GM23338 (cell line): ENCODE measurements at regions not wholly inside any gene's neighbourhood (a gene's known extent, or its start where the extent isn't known, plus 50 kb on each side); places are given as distances from the start of the nearest gene placed in this dataset.

Experiments
- CREB1 ChIP-seq: fragments of 250-450 bp; sonication (Bioruptor Pico); IDR thresholded peaks from 2 replicates; pipeline ENCODE4 v1.5.0; 2020; ENCODE audit warnings: low read depth, mild to moderate bottlenecking, moderate library complexity
- EZH2 ChIP-seq: fragments of 200-600 bp; sonication (generic); IDR thresholded peaks from one replicate; pipeline ENCODE4 v1.8.0; 2017; ENCODE audit warnings: antibody characterized with exemption, mild to moderate bottlenecking, low read depth; ENCODE audit not compliant: unreplicated experiment
- POLR2AphosphoS5 ChIP-seq: IDR thresholded peaks from 2 replicates; pipeline ENCODE4 v1.6.1; 2016; ENCODE audit warnings: antibody characterized with exemption, low read depth
- TF ChIP-seq, protein P1 (sequence below), 2 experiments: fragments of 200-600 bp in 1 of 2; sonication (generic) in 1 of 2; conservative IDR thresholded peaks; 2 replicates each; pipeline versions ENCODE4 v1.5.1 to v1.6.1; 2016 to 2017; ENCODE audit warnings: antibody characterized with exemption in 2 of 2, low read depth in 2 of 2, mild to moderate bottlenecking in 2 of 2, moderate library complexity in 1 of 2
- TF ChIP-seq, protein P2 (sequence below): IDR thresholded peaks from one replicate; pipeline ENCODE4 v1.6.1; 2018; ENCODE audit warnings: antibody characterized with exemption; ENCODE audit not compliant: unreplicated experiment

DNA sequence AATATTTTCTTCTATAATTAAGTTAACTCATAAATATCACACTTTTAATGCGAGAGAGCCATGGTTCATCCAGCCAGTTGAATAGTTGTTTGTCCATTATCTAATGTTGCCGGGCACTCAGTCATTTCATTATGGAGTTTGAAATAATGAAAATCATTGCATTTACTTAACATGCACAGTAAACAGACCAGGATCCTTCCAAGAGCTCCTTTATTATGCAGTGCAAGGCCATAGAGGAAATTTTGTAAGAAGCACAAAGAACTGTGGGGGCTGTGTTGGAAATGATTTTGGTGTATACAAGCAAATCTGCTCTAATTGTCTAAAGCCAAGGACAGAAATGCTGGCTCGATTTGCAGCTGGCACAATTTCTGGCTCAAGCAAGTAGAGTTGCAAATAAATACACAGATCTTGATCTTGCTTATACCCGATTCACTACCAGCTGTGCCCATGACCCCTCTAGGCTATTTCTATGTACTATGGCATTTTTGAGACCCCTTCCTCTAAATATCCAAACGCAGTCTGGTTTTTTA is 400.3 kb upstream of the HNRNPA3 start:
- TF ChIP-seq, protein P1, sequence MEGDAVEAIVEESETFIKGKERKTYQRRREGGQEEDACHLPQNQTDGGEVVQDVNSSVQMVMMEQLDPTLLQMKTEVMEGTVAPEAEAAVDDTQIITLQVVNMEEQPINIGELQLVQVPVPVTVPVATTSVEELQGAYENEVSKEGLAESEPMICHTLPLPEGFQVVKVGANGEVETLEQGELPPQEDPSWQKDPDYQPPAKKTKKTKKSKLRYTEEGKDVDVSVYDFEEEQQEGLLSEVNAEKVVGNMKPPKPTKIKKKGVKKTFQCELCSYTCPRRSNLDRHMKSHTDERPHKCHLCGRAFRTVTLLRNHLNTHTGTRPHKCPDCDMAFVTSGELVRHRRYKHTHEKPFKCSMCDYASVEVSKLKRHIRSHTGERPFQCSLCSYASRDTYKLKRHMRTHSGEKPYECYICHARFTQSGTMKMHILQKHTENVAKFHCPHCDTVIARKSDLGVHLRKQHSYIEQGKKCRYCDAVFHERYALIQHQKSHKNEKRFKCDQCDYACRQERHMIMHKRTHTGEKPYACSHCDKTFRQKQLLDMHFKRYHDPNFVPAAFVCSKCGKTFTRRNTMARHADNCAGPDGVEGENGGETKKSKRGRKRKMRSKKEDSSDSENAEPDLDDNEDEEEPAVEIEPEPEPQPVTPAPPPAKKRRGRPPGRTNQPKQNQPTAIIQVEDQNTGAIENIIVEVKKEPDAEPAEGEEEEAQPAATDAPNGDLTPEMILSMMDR (conservative IDR thresholded peaks at IDR 0.05; ENCODE audit: low read depth in 2 of 2) = no peak
- TF ChIP-seq CREB1 (CRISPR knock-in tag) (no peak), EZH2 (no peak), POLR2AphosphoS5 (no peak)
- TF ChIP-seq, protein P2, sequence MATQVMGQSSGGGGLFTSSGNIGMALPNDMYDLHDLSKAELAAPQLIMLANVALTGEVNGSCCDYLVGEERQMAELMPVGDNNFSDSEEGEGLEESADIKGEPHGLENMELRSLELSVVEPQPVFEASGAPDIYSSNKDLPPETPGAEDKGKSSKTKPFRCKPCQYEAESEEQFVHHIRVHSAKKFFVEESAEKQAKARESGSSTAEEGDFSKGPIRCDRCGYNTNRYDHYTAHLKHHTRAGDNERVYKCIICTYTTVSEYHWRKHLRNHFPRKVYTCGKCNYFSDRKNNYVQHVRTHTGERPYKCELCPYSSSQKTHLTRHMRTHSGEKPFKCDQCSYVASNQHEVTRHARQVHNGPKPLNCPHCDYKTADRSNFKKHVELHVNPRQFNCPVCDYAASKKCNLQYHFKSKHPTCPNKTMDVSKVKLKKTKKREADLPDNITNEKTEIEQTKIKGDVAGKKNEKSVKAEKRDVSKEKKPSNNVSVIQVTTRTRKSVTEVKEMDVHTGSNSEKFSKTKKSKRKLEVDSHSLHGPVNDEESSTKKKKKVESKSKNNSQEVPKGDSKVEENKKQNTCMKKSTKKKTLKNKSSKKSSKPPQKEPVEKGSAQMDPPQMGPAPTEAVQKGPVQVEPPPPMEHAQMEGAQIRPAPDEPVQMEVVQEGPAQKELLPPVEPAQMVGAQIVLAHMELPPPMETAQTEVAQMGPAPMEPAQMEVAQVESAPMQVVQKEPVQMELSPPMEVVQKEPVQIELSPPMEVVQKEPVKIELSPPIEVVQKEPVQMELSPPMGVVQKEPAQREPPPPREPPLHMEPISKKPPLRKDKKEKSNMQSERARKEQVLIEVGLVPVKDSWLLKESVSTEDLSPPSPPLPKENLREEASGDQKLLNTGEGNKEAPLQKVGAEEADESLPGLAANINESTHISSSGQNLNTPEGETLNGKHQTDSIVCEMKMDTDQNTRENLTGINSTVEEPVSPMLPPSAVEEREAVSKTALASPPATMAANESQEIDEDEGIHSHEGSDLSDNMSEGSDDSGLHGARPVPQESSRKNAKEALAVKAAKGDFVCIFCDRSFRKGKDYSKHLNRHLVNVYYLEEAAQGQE = no peak
